IMR-90 (cell line): ENCODE measurements at regions not wholly inside any gene's neighbourhood (a gene's known extent, or its start where the extent isn't known, plus 50 kb on each side); places are given as distances from the start of the nearest gene placed in this dataset.

Source experiments
- ATAC-seq: fragments of 200-7000 bp; cut with Tn5 transposase; 2 replicates; pipeline ENCODE4 v1.9.1; 2020; ENCODE audit warnings: low read depth, mild to moderate bottlenecking, moderate library complexity
- BruUV-seq: library from RNA; stranded (reverse); fragments of 400-500 nt; replicated peaks from 2 replicates; lab custom pipeline; 2021; lab: Mats Ljungman, UMichigan
- CTCF ChIA-PET: fragments of 300-600 bp; formaldehyde crosslinking; extraction: SDS; loops from one replicate; lab custom pipeline; 2021; ENCODE audit warnings: antibody characterized with exemption; lab: Yijun Ruan, JAX
- POLR2A ChIA-PET: fragments of 300-600 bp; sonication (Branson Sonifier 250); formaldehyde crosslinking; loops from one replicate; lab custom pipeline; 2022; ENCODE audit warnings: antibody characterized with exemption; ENCODE audit not compliant: unreplicated experiment; lab: Charles Lee
- DNase-seq: peaks from one replicate; pipeline ENCODE4 v3.0.0; 2013
- H2AFZ ChIP-seq: replicated peaks from 2 replicates; pipeline ENCODE3; 2013; ENCODE audit warnings: low read length, mild to moderate bottlenecking; ENCODE audit not compliant: poor library complexity
- H2AK5ac ChIP-seq: 2 replicates; pipeline ENCODE4 v1.6.1; 2013; ENCODE audit warnings: low read depth, low read length, inconsistent platforms
- H2AK9ac ChIP-seq: replicated peaks from 2 replicates; pipeline ENCODE3; 2013; ENCODE audit warnings: mild to moderate bottlenecking, low read depth, low read length, moderate library complexity; ENCODE audit not compliant: poor library complexity
- H2BK120ac ChIP-seq: 2 replicates; pipeline ENCODE4 v1.6.1; 2013; ENCODE audit warnings: low read depth, low read length, inconsistent platforms
- H2BK15ac ChIP-seq: 3 replicates; pipeline ENCODE4 v1.6.1; 2013; ENCODE audit warnings: low read depth, low read length, inconsistent platforms
- H2BK20ac ChIP-seq: 2 replicates; pipeline ENCODE4 v1.6.1; 2013; ENCODE audit warnings: low read depth, mild to moderate bottlenecking, inconsistent platforms, low read length, moderate library complexity
- H2BK5ac ChIP-seq: 2 replicates; pipeline ENCODE4 v1.6.1; 2013; ENCODE audit warnings: mild to moderate bottlenecking, low read depth, low read length, inconsistent platforms; ENCODE audit not compliant: poor library complexity, severe bottlenecking
- H3K14ac ChIP-seq: replicated peaks from 2 replicates; pipeline ENCODE4 v1.6.1; 2013; ENCODE audit warnings: low read depth, low read length, inconsistent platforms
- H3K18ac ChIP-seq: 2 replicates; pipeline ENCODE4 v1.6.1; 2013; ENCODE audit warnings: low read depth, low read length, control low read depth
- H3K23ac ChIP-seq: 2 replicates; pipeline ENCODE4 v1.6.1; 2013; ENCODE audit warnings: low read depth, low read length, inconsistent platforms
- H3K27ac ChIP-seq: 2 replicates; pipeline ENCODE4 v1.5.1; 2013; ENCODE audit warnings: mild to moderate bottlenecking, control low read depth, low read length; ENCODE audit not compliant: insufficient read depth
- H3K27me3 ChIP-seq: 2 replicates; pipeline ENCODE4 v1.6.1; 2013; ENCODE audit warnings: low read length; ENCODE audit not compliant: control insufficient read depth, insufficient read depth
- H3K36me3 ChIP-seq: 2 replicates; pipeline ENCODE4 v1.6.1; 2013; ENCODE audit warnings: low read length, mixed read lengths; ENCODE audit not compliant: control insufficient read depth, insufficient read depth
- H3K4ac ChIP-seq: 2 replicates; pipeline ENCODE4 v1.6.1; 2013; ENCODE audit warnings: low read depth, low read length, inconsistent platforms
- H3K4me1 ChIP-seq: 2 replicates; pipeline ENCODE4 v1.6.1; 2013; ENCODE audit warnings: low read length, mixed read lengths; ENCODE audit not compliant: control insufficient read depth, insufficient read depth
- H3K4me2 ChIP-seq: 2 replicates; pipeline ENCODE4 v1.6.1; 2013; ENCODE audit warnings: low read depth, mild to moderate bottlenecking, control low read depth, low read length, moderate library complexity
- H3K4me3 ChIP-seq: 2 replicates; pipeline ENCODE4 v1.5.1; 2013; ENCODE audit warnings: low read depth, mild to moderate bottlenecking, control low read depth, low read length, moderate library complexity; ENCODE audit not compliant: insufficient read depth
- H3K56ac ChIP-seq: 2 replicates; pipeline ENCODE4 v1.6.1; 2013; ENCODE audit warnings: low read length, inconsistent platforms; ENCODE audit not compliant: insufficient read depth; ENCODE audit errors: extremely low read depth
- H3K79me1 ChIP-seq, 2 experiments: 2 replicates each; pipeline ENCODE4 v1.6.1; 2013; ENCODE audit warnings: low read length in 2 of 2, inconsistent platforms in 1 of 2, low read depth in 1 of 2
- H3K9ac ChIP-seq: 2 replicates; pipeline ENCODE4 v1.6.1; 2013; ENCODE audit warnings: low read depth, low read length, control low read depth
- H3K9me1 ChIP-seq: 2 replicates; pipeline ENCODE4 v1.6.1; 2013; ENCODE audit warnings: low read length, inconsistent platforms; ENCODE audit not compliant: insufficient read depth
- H3K9me3 ChIP-seq: 2 replicates; pipeline ENCODE4 v1.6.1; 2013; ENCODE audit warnings: low read length; ENCODE audit not compliant: control insufficient read depth, insufficient read depth
- H4K20me1 ChIP-seq: 2 replicates; pipeline ENCODE4 v1.6.1; 2013; ENCODE audit warnings: low read length, inconsistent platforms; ENCODE audit not compliant: insufficient read depth
- H4K5ac ChIP-seq: 2 replicates; pipeline ENCODE4 v1.6.1; 2013; ENCODE audit warnings: mild to moderate bottlenecking, low read depth, low read length, control low read depth
- H4K8ac ChIP-seq, 2 experiments: 2 replicates each; pipeline ENCODE4 v1.6.1; 2013; ENCODE audit warnings: low read depth in 2 of 2, low read length in 2 of 2, control low read depth in 1 of 2, inconsistent platforms in 1 of 2
- H4K91ac ChIP-seq: 2 replicates; pipeline ENCODE4 v1.6.1; 2013; ENCODE audit warnings: low read depth, low read length, inconsistent platforms; ENCODE audit not compliant: insufficient read depth
- BHLHE40 ChIP-seq: fragments of 150-350 bp; IDR thresholded peaks from 2 replicates; pipeline ENCODE4 v1.6.1; 2016; ENCODE audit warnings: mild to moderate bottlenecking, low read depth, low read length
- CEBPB ChIP-seq: IDR thresholded peaks from 2 replicates; pipeline ENCODE4 v1.6.1; 2012; ENCODE audit warnings: low read depth, low read length, improper control_type of control experiment
- CHD1 ChIP-seq: IDR thresholded peaks from 2 replicates; pipeline ENCODE4 v1.6.1; 2012; ENCODE audit warnings: low read depth, low read length, improper control_type of control experiment
- FOS ChIP-seq: fragments of 150-350 bp; IDR thresholded peaks from 2 replicates; pipeline ENCODE4 v1.6.1; 2016; ENCODE audit warnings: low read depth, low read length
- MAFK ChIP-seq: IDR thresholded peaks from 2 replicates; pipeline ENCODE4 v1.6.1; 2012; ENCODE audit warnings: low read depth, low read length, improper control_type of control experiment
- MAZ ChIP-seq: IDR thresholded peaks from 2 replicates; pipeline ENCODE4 v1.6.1; 2012; ENCODE audit warnings: low read depth, mild to moderate bottlenecking, low read length, improper control_type of control experiment, moderate library complexity, borderline replicate concordance
- POLR2A ChIP-seq: IDR thresholded peaks from 2 replicates; pipeline ENCODE4 v1.6.1; 2012; ENCODE audit warnings: mild to moderate bottlenecking, low read depth, low read length
- RAD21 ChIP-seq: IDR thresholded peaks from 2 replicates; pipeline ENCODE4 v1.6.1; 2012; ENCODE audit warnings: low read length, improper control_type of control experiment
- RCOR1 ChIP-seq: IDR thresholded peaks from 2 replicates; pipeline ENCODE4 v1.6.1; 2012; ENCODE audit warnings: mild to moderate bottlenecking, low read length, improper control_type of control experiment; ENCODE audit not compliant: insufficient replicate concordance
- RFX5 ChIP-seq: IDR thresholded peaks from 2 replicates; pipeline ENCODE4 v1.8.0; 2012; ENCODE audit warnings: low read depth, mild to moderate bottlenecking, low read length, moderate library complexity
- SMC3 ChIP-seq: fragments of 150-350 bp; IDR thresholded peaks from 2 replicates; pipeline ENCODE4 v1.6.1; 2016; ENCODE audit warnings: low read depth, mild to moderate bottlenecking, antibody characterized with exemption, low read length, moderate library complexity
- WGBS, 2 experiments: methylation state at CpG; one replicate each; pipeline versions ENCODE4 v1.1.5 to v1.1.7; 2013; ENCODE audit warnings: missing lambda C conversion rate in 2 of 2; ENCODE audit not compliant: insufficient read length in 1 of 2; ENCODE audit errors: extremely low coverage in 2 of 2; 5-methylcytosine and 5-hydroxymethylcytosine counted together
- dilution Hi-C: fragments of 300-500 bp; cut with HindIII; formaldehyde crosslinking; loops from one replicate; pipeline ENCODE4 v1.14.3; 2018; ENCODE audit warnings: low sequenced_read_pairs; ENCODE audit not compliant: unreplicated experiment
- in situ Hi-C: fragments of 300-500 bp; cut with MboI; formaldehyde crosslinking; loops from 3 replicates; pipeline ENCODE4 v1.14.3; 2019; ENCODE audit warnings: low sequenced_read_pairs, inconsistent platforms, mixed read lengths
- intact Hi-C: fragments of 100-400 bp; cut with micrococcal nuclease; formaldehyde crosslinking; loops from 2 replicates; pipeline ENCODE4 v1.10.0; 2022
- TF ChIP-seq, protein P1 (sequence below): conservative IDR thresholded peaks from 2 replicates; pipeline ENCODE4 v1.5.1; 2012; ENCODE audit warnings: mild to moderate bottlenecking, low read depth, low read length, improper control_type of control experiment

DNA sequence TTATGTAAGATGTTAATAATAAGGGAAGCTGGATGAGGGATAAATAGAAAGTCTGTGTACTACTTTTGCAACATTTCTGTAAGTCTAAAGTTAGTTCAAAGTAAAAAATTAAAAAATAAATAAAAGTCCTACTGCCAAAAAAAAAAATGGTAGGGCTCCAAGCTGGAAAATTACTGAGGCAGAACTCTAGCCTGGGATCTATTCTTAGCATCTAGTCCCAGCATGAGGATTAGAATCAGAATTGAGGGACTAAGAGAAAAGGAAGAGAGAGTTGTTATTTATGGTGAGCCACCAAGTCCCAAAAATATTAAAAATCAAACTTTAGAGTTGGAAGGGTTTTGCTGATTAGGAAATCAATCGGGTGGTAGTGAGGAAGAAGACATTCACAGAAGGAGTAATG is 110.3 kb downstream of the CYB561 start:
- Histone ChIP-seq H2BK5ac (no peak overlapping the region), H4K91ac (no peak overlapping the region), H3K56ac (no peak overlapping the region), H3K23ac (no peak overlapping the region), H3K18ac (no peak overlapping the region), H3K14ac (no peak overlapping the region), H2AK5ac (no peak overlapping the region), H3K27me3 (no peaks in the 10 kb centered on the region), H2BK20ac (no peak overlapping the region), H3K9ac (no peak overlapping the region), H3K27ac (no peak overlapping the region), H2BK15ac (no peak overlapping the region), H3K4me2 (no peak overlapping the region), H2AK9ac (no peak overlapping the region), H3K9me1 (0 out of 2 replicates have a peak, but pooled peaks cover 6% of the 10 kb centered on the region), H4K20me1 (no peaks in the 10 kb centered on the region), H3K79me1 (peaks cover 18 to 20% of the 10 kb centered on the region in 2 experiments; a peak in 3 of 4 replicates), H2AFZ (no peak overlapping the region), H3K4me1 (no peaks in the 10 kb centered on the region), H2BK120ac (no peak overlapping the region), H3K9me3 (no peaks in the 10 kb centered on the region), H4K8ac (no peak overlapping the region), H3K4ac (no peak overlapping the region), H3K4me3 (no peak overlapping the region), H3K36me3 (peaks cover 12% of the 10 kb centered on the region), H4K5ac (no peak overlapping the region)
- dilution Hi-C loops (no loop called here), intact Hi-C loops (no loop called here), in situ Hi-C loops (no loop called here)
- ChIA-PET CTCF (interaction anchor here (0.6 kb wide), 1 partner anchor 224 kb away, joined by 3 read pairs; no protein-coding TSS in a partner anchor), POLR2A (no interaction called here)
- TF ChIP-seq CEBPB (no peak), RCOR1 (no peak), CHD1 (no peak), MAZ (no peak), RFX5 (no peak), SMC3 (no peak), BHLHE40 (no peak), FOS (no peak), MAFK (no peak), RAD21 (no peak), POLR2A (no peak)
- TF ChIP-seq, protein P1, sequence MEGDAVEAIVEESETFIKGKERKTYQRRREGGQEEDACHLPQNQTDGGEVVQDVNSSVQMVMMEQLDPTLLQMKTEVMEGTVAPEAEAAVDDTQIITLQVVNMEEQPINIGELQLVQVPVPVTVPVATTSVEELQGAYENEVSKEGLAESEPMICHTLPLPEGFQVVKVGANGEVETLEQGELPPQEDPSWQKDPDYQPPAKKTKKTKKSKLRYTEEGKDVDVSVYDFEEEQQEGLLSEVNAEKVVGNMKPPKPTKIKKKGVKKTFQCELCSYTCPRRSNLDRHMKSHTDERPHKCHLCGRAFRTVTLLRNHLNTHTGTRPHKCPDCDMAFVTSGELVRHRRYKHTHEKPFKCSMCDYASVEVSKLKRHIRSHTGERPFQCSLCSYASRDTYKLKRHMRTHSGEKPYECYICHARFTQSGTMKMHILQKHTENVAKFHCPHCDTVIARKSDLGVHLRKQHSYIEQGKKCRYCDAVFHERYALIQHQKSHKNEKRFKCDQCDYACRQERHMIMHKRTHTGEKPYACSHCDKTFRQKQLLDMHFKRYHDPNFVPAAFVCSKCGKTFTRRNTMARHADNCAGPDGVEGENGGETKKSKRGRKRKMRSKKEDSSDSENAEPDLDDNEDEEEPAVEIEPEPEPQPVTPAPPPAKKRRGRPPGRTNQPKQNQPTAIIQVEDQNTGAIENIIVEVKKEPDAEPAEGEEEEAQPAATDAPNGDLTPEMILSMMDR, result no peak
- ATAC-seq (no peak), DNase-seq (no peak)
- no CpG with 5 or more reads among the region's 1 CpG for WGBS, 2 experiments
- BruUV-seq, result no TSS peak
